ENCODE measurements at regions not wholly inside any gene's neighbourhood (a gene's known extent, or its start where the extent isn't known, plus 50 kb on each side); places are given as distances from the start of the nearest gene placed in this dataset.

GRCh38 chr6:163844761-163845160 lies 430.2 kb downstream of the QKI start:
- POLR2A ChIA-PET (ENCODE audit: unreplicated experiment): no interaction called here
- Histone ChIP-seq H2BK120ac (ENCODE audit: low read depth, low read length) (no peak overlapping the region), H3K18ac (ENCODE audit: low read depth, low read length) (no peak overlapping the region), H3K4ac (ENCODE audit: low read depth, low read length) (no peak overlapping the region), H3K14ac (replicated peaks; ENCODE audit: low read depth, low read length) (no peak overlapping the region), H3K4me2 (ENCODE audit: low read depth, low read length) (no peak overlapping the region), H3K9me1 (ENCODE audit: insufficient read depth, low read length) (no peaks in the 10 kb centered on the region), H2BK20ac (ENCODE audit: low read depth, low read length) (no peak overlapping the region), H4K8ac (ENCODE audit: low read depth in 2 of 2, low read length in 2 of 2) (no peak overlapping the region), H4K91ac (ENCODE audit: insufficient read depth, low read depth, low read length) (no peak overlapping the region), H3K9me3 (ENCODE audit: control insufficient read depth, insufficient read depth, low read length) (no peaks in the 10 kb centered on the region), H2AFZ (replicated peaks; ENCODE audit: low read length, poor library complexity) (no peak overlapping the region), H2AK5ac (ENCODE audit: low read depth, low read length) (no peak overlapping the region), H3K9ac (ENCODE audit: low read depth, low read length) (no peak overlapping the region), H2BK15ac (ENCODE audit: low read depth, low read length) (no peak overlapping the region), H3K36me3 (ENCODE audit: control insufficient read depth, insufficient read depth, low read length) (no peaks in the 10 kb centered on the region), H3K79me1 (ENCODE audit: low read depth in 1 of 2, low read length in 2 of 2) (no peaks in the 10 kb centered on the region), H3K4me3 (ENCODE audit: insufficient read depth, low read depth, low read length) (no peak overlapping the region), H2AK9ac (replicated peaks; ENCODE audit: low read depth, low read length, poor library complexity) (no peak overlapping the region), H4K5ac (ENCODE audit: low read depth, low read length) (no peak overlapping the region), H3K27ac (ENCODE audit: insufficient read depth, low read length) (no peak overlapping the region), H3K56ac (ENCODE audit: extremely low read depth, insufficient read depth, low read length) (no peak overlapping the region), H2BK5ac (ENCODE audit: low read depth, low read length, poor library complexity, severe bottlenecking) (no peak overlapping the region), H4K20me1 (ENCODE audit: insufficient read depth, low read length) (no peaks in the 10 kb centered on the region), H3K23ac (ENCODE audit: low read depth, low read length) (no peak overlapping the region), H3K27me3 (ENCODE audit: control insufficient read depth, insufficient read depth, low read length) (no peaks in the 10 kb centered on the region), H3K4me1 (ENCODE audit: control insufficient read depth, insufficient read depth, low read length) (no peaks in the 10 kb centered on the region)
- TF ChIP-seq SMC3 (IDR thresholded peaks at IDR 0.05; ENCODE audit: low read depth, low read length): no peak
- no peak for TF ChIP-seq FOS (IDR thresholded peaks at IDR 0.05; ENCODE audit: low read depth, low read length)
- TF ChIP-seq ELK1 (IDR thresholded peaks at IDR 0.05; ENCODE audit: borderline replicate concordance, low read depth, low read length): no peak
- TF ChIP-seq RAD21 (IDR thresholded peaks at IDR 0.05; ENCODE audit: low read length): no peak
- no peak for TF ChIP-seq MAZ (IDR thresholded peaks at IDR 0.05; ENCODE audit: borderline replicate concordance, low read depth, low read length)
- no peak for TF ChIP-seq BHLHE40 (IDR thresholded peaks at IDR 0.05; ENCODE audit: low read depth, low read length)
- TF ChIP-seq NFE2L2 (IDR thresholded peaks at IDR 0.05; ENCODE audit: low read depth, low read length): no peak
- no peak for TF ChIP-seq USF2 (IDR thresholded peaks at IDR 0.05; ENCODE audit: low read depth, low read length)
- no peak for TF ChIP-seq CTCF (conservative IDR thresholded peaks at IDR 0.05; ENCODE audit: low read depth, low read length)
- no peak for TF ChIP-seq CEBPB (IDR thresholded peaks at IDR 0.05; ENCODE audit: low read depth, low read length)
- TF ChIP-seq MAFK (IDR thresholded peaks at IDR 0.05; ENCODE audit: low read depth, low read length): no peak
- no peak for TF ChIP-seq RFX5 (IDR thresholded peaks at IDR 0.05; ENCODE audit: low read depth, low read length)
- no peak for TF ChIP-seq CHD1 (IDR thresholded peaks at IDR 0.05; ENCODE audit: low read depth, low read length)
- TF ChIP-seq RCOR1 (IDR thresholded peaks at IDR 0.05; ENCODE audit: insufficient replicate concordance, low read length): no peak
- no peak for TF ChIP-seq POLR2A (IDR thresholded peaks at IDR 0.05; ENCODE audit: low read depth, low read length)
- TF ChIP-seq MXI1 (IDR thresholded peaks at IDR 0.05; ENCODE audit: borderline replicate concordance, low read depth, low read length): no peak
- CTCF ChIA-PET: no interaction called here
- no peak for DNase-seq
- ATAC-seq (ENCODE audit: low read depth): no peak
- in situ Hi-C loops (cut with MboI; ENCODE audit: low sequenced_read_pairs): no loop called here
- intact Hi-C loops (cut with micrococcal nuclease): no loop called here
- BruUV-seq (replicated peaks): no TSS peak
- dilution Hi-C loops (cut with HindIII; ENCODE audit: low sequenced_read_pairs, unreplicated experiment): no loop called here
- no CpG with 5 or more reads among the region's 3 CpGs for WGBS, 2 experiments (ENCODE audit: extremely low coverage in 2 of 2, insufficient read length in 1 of 2)

Measured in IMR-90 (cell line).